Stomach (tissue), 8 donors: ENCODE measurements at regions not wholly inside any gene's neighbourhood (a gene's known extent, or its start where the extent isn't known, plus 50 kb on each side); places are given as distances from the start of the nearest gene placed in this dataset.

ENCODE experiments used
- DNase-seq, 2 donors: peaks; one replicate each; pipeline versions ENCODE4 v3.0.0 to v3.0.0-alpha.2; 2013 to 2019
- H3K27ac ChIP-seq, 5 donors: fragments of 200-600 bp in 4 of 5; sonication (generic) in 4 of 5; one replicate each; pipeline ENCODE4 v1.5.1; 2013 to 2019; ENCODE audit warnings: mild to moderate bottlenecking in 1 of 5, moderate library complexity in 1 of 5
- H3K27me3 ChIP-seq, 3 donors: fragments of 200-600 bp; sonication (generic); one replicate each; pipeline ENCODE4 v1.5.1; 2017 to 2019; ENCODE audit warnings: mixed run types in 1 of 3
- H3K36me3 ChIP-seq, 4 donors: fragments of 200-600 bp; sonication (generic); 1 replicate in 3 of 4; 2 replicates in 1 of 4; pipeline ENCODE4 v1.5.1; 2016 to 2019
- H3K4me1 ChIP-seq, 4 donors: fragments of 200-600 bp; sonication (generic); one replicate each; pipeline ENCODE4 v1.5.1; 2016 to 2019
- H3K4me3 ChIP-seq, 4 donors: fragments of 200-600 bp; sonication (generic) in 3 of 4; one replicate each; pipeline ENCODE4 v1.5.1; 2016 to 2019; ENCODE audit warnings: mild to moderate bottlenecking in 1 of 4
- H3K9me3 ChIP-seq, 4 donors: fragments of 200-600 bp; sonication (generic); one replicate each; pipeline ENCODE4 v1.5.1; 2016 to 2019
- EP300 ChIP-seq: sonication (generic); formaldehyde crosslinking; IDR thresholded peaks from one replicate; pipeline ENCODE4 v1.6.1; 2017; ENCODE audit warnings: antibody characterized with exemption
- POLR2A ChIP-seq, 4 donors: fragments of 450-650 bp; IDR thresholded peaks; one replicate each; pipeline ENCODE4 v1.6.1; 2016; ENCODE audit warnings: antibody characterized with exemption in 4 of 4, control low read depth in 2 of 4, mild to moderate bottlenecking in 1 of 4, moderate library complexity in 1 of 4
- POLR2AphosphoS5 ChIP-seq, 3 donors: sonication (generic); formaldehyde crosslinking; IDR thresholded peaks; one replicate each; pipeline ENCODE4 v1.6.1; 2016; ENCODE audit warnings: antibody characterized with exemption in 3 of 3
- WGBS, 5 donors: extraction: QIAGEN DNeasy Blood & Tissue Kit in 3 of 5; methylation state at CpG; one replicate each; pipeline versions ENCODE4 v1.1.5 to v1.1.7; 2013 to 2018; 5-methylcytosine and 5-hydroxymethylcytosine counted together
- intact Hi-C: fragments of 100-400 bp; cut with DNase I; formaldehyde crosslinking; loops from one replicate; pipeline ENCODE4 v1.15.1; 2023; ENCODE audit warnings: low total_unique reads
- TF ChIP-seq, protein P1 (sequence below), 7 experiments: fragments of 450-650 bp in 4 of 7; fragments of 200-600 bp in 3 of 7; sonication (generic) in 3 of 7; IDR thresholded peaks; one replicate each; pipeline ENCODE4 v1.5.1; 2016 to 2019; ENCODE audit warnings: antibody characterized with exemption in 7 of 7, control low read depth in 2 of 7, mild to moderate bottlenecking in 1 of 7
- donor health status: healthy with polysubstance abuse.
- donor health status: Bipolar disorder and iron deficiency.
- donor health status: healthy.

DNA sequence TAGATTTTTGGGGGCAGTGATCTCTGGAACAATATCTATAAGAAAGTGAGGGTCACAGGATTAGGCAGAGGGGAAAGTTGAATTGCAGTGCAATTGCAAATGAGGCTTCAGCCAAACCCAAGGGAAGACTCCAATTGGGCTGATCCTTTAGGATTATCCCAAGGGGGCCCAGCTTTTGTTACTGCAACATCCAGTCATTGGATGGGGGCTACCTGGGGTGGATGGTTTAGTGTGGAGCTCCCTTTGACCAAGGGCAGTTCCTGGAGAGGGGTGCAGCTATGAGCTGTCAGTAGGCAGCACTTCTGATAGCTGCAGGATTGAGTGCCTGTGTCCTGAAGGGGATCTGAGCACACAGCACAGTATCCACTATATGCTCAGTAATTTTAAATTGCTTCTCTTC is 355.2 kb upstream of the AZI2 start:
- no peak for TF ChIP-seq POLR2AphosphoS5 (IDR thresholded peaks at IDR 0.05)
- no peak for DNase-seq
- intact Hi-C loops: no loop called here
- Histone ChIP-seq H3K27me3 (no peaks in the 10 kb centered on the region), H3K4me3 (no peak overlapping the region), H3K36me3 (no peaks in the 10 kb centered on the region), H3K27ac (no peak overlapping the region), H3K9me3 (no peaks in the 10 kb centered on the region), H3K4me1 (peaks cover 0 to 12% (median 8%) of the 10 kb centered on the region in 4 donors)

DNA sequence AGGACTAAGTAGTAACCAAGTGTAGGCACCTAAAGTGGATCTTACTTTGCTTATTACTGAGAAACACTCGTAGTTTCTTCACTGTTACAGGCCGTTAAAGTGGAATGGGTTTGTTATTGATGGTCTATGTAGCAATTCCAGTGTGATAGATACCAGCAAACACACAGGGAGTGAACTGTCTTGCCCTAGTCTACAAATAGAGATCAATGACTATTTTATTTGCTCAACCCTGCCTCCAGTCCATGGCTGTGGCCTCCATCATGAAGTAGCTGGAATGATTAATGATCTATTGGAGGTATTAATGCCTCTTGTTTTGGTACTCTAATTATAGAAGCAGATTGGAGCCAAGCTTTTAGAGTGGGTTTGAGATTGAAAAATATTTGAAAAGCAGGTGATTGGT is 362.7 kb upstream of the AZI2 start:
- H3K4me3 ChIP-seq: no peak overlapping the region
- H3K36me3 ChIP-seq: no peaks in the 10 kb centered on the region
- WGBS, 5 donors: 66 to 83% (median 80%) methylated on average over 2 of the region's 2 CpGs
- H3K4me1 ChIP-seq: no peaks in the 10 kb centered on the region
- DNase-seq: no peak
- no peak overlapping the region for H3K27ac ChIP-seq
- TF ChIP-seq, protein P1, sequence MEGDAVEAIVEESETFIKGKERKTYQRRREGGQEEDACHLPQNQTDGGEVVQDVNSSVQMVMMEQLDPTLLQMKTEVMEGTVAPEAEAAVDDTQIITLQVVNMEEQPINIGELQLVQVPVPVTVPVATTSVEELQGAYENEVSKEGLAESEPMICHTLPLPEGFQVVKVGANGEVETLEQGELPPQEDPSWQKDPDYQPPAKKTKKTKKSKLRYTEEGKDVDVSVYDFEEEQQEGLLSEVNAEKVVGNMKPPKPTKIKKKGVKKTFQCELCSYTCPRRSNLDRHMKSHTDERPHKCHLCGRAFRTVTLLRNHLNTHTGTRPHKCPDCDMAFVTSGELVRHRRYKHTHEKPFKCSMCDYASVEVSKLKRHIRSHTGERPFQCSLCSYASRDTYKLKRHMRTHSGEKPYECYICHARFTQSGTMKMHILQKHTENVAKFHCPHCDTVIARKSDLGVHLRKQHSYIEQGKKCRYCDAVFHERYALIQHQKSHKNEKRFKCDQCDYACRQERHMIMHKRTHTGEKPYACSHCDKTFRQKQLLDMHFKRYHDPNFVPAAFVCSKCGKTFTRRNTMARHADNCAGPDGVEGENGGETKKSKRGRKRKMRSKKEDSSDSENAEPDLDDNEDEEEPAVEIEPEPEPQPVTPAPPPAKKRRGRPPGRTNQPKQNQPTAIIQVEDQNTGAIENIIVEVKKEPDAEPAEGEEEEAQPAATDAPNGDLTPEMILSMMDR (IDR thresholded peaks at IDR 0.05): no peak
- TF ChIP-seq POLR2A (IDR thresholded peaks at IDR 0.05): no peak
- intact Hi-C loops: no loop called here
- no peaks in the 10 kb centered on the region for H3K9me3 ChIP-seq
- H3K27me3 ChIP-seq: no peaks in the 10 kb centered on the region

DNA sequence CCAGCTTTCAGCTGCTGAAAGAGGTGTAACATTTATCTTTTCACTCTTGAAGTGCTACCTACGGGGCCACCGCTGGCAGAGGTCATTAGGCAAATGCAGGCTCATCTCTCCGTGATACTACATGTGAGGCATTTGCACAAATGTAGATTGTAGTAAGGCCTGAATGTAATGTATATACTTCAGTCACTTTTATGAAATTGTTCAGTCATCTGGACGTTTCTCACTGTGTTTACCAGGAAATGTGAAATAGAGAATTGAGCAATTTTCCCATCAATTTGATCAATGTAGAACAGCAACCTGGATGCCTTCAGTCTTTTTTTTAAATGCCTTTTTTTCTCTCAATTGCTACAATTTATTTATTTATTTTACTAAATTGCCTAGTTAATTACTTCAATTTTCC is 368.3 kb upstream of the AZI2 start:
- DNase-seq: no peak
- Histone ChIP-seq H3K27ac (no peak overlapping the region), H3K9me3 (no peaks in the 10 kb centered on the region), H3K4me3 (no peak overlapping the region), H3K36me3 (no peaks in the 10 kb centered on the region), H3K27me3 (no peaks in the 10 kb centered on the region), H3K4me1 (no peaks in the 10 kb centered on the region)
- WGBS, 5 donors: 69 to 77% (median 72%) methylated on average over 4 of the region's 4 CpGs
- intact Hi-C loops: no loop called here
- TF ChIP-seq POLR2A (IDR thresholded peaks at IDR 0.05): no peak
- TF ChIP-seq, protein P1 (IDR thresholded peaks at IDR 0.05): no peak
- TF ChIP-seq EP300: no peak
- TF ChIP-seq POLR2AphosphoS5 (IDR thresholded peaks at IDR 0.05): no peak

DNA sequence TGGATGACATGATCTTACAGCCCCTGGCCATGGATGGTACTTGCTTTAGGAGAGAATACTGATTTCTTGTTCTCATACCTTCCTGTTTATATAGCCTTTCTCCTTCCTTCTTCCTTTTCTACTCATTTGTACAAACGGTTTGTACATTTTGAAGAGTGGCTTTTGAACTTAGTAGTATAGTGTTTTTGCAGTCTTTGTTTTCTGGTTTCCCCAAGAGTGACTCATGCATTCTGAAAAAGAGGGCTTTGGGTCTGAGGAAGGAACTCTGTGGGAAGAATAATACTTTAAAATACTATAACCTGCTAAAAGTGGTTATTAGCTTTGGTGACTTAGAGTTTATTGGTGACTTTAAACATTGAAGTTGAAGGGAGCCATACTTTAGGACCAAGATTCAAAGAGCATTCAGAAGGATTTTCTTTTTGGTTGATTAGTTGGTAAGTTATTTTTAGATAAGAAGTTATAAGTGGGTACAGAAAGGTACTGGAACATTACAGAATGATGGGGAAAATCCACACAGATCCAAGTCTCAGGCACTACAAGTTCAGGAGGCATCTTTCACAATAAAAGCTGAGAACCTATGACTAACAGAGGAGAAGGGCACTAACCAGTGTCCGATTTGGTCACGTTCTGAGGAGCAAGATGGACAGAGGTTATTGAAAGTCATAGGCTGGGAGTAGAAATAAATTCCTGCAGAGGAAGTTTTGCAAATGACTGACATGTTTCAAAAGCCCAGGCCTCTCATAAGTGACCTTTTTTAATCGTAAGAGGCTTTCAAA is 369.6 kb upstream of the AZI2 start:
- H3K27ac ChIP-seq: no peak overlapping the region
- DNase-seq: no peak
- H3K27me3 ChIP-seq: no peaks in the 10 kb centered on the region
- no peak for TF ChIP-seq POLR2AphosphoS5 (IDR thresholded peaks at IDR 0.05)
- TF ChIP-seq EP300: no peak
- no peak for TF ChIP-seq POLR2A (IDR thresholded peaks at IDR 0.05)
- TF ChIP-seq, protein P1 (IDR thresholded peaks at IDR 0.05): no peak
- no peaks in the 10 kb centered on the region for H3K36me3 ChIP-seq
- H3K9me3 ChIP-seq: no peaks in the 10 kb centered on the region
- WGBS, 5 donors: 44 to 57% (median 48%) methylated on average over 4 of the region's 4 CpGs
- intact Hi-C loops: no loop called here
- H3K4me1 ChIP-seq: no peaks in the 10 kb centered on the region
- H3K4me3 ChIP-seq: no peak overlapping the region

DNA sequence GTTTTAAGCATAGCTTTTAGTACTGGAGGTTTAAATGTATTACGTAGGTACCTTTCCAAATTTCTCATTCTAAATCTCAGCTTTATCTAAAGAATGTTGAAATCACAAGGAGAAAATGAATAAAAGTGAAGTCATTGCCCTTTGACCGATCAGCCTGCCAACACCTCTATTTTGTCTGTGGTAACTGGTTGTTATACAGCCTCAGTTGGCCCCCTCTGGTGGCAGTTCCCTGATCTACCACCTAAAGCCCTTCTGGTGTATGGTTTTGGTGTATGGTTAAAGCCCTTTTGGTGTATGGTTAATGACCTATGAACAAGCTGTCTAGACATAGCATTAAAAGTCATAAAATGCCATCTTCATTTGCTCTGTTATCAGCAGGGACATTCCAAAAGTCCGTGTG is 378.2 kb upstream of the AZI2 start:
- H3K9me3 ChIP-seq: no peaks in the 10 kb centered on the region
- H3K4me3 ChIP-seq: no peak overlapping the region
- no peak overlapping the region for H3K27ac ChIP-seq
- intact Hi-C loops: no loop called here
- peak; percentile 53 to 54 for DNase-seq
- no peaks in the 10 kb centered on the region for H3K36me3 ChIP-seq
- no peaks in the 10 kb centered on the region for H3K27me3 ChIP-seq
- 28 to 56% (median 34%) methylated on average over 3 of the region's 3 CpGs for WGBS, 5 donors
- TF ChIP-seq POLR2A (IDR thresholded peaks at IDR 0.05): no peak
- TF ChIP-seq, protein P1 (IDR thresholded peaks at IDR 0.05): peak in 3 of 7 experiments; percentile 18 to 49 (median 24)
- peaks cover 0 to 10% (median 0%) of the 10 kb centered on the region in 4 donors for H3K4me1 ChIP-seq
